Endothelial cell of hepatic sinusoid (primary cell): ENCODE measurements at regions not wholly inside any gene's neighbourhood (a gene's known extent, or its start where the extent isn't known, plus 50 kb on each side); places are given as distances from the start of the nearest gene placed in this dataset.
"Not testable (repeated sequence)": the region's sequence is repeated elsewhere in the genome, so short reads cannot be mapped to it uniquely, and the experiment has no call there.

Experiments
- in situ Hi-C: cut with HindIII; loops from 2 replicates; pipeline ENCODE4 v1.10.0; 2017; ENCODE audit warnings: low sequenced_read_pairs

- in situ Hi-C loops: no loop called here
These were observed 55.0 kb upstream of the PPP1R2C start for GRCh38 chrX:42832764-42833549.

DNA sequence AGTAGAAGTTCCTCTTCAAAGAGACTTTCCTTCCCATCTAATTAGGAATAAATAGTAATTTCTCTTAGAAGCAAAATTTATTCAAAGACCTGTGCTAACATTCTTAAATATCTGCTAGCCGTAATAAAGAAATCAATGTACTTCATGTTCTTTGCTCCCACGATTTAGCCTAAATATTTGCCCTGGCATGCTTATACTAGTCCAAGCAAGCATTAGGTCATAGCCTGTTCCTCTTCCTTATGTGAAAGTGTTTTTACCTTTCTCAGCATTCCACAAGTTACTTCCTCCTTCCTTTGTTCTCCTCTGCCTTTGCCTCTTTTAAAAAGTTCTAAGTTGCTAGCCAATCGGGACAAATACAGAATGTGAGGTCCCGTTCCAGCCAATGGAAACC, 55.6 kb upstream of the PPP1R2C start:
- in situ Hi-C loops: not testable (repeated sequence)

DNA sequence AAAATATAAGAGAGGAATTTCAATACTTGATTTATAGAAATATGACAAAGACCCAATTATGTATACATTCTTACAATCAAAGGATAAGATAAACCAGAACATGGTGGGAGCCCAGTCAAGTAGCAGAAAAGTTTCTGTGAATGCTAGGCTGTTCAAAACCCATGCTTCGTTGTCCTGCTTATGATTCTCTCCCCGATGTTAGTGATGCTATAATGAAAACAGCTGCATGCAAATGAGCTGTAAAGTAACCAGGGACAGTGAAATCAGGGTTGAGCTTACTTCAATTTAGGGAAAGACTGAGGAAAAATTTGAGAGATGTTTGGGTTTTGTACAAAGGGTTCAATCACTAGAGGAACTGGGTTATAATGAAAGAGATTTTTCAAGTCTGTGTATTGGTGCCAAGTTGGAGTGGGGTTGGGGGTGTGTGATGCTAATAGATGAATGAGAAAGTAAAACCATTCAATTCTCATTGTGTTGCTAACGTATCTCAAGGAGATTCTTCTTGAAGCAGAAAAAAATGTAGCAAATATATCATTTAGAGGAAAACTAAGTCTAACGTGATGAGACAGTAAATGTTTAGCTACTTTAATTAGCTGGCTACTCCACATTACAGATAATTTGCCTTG, 59.3 kb upstream of the PPP1R2C start:
- in situ Hi-C loops: no loop called here

DNA sequence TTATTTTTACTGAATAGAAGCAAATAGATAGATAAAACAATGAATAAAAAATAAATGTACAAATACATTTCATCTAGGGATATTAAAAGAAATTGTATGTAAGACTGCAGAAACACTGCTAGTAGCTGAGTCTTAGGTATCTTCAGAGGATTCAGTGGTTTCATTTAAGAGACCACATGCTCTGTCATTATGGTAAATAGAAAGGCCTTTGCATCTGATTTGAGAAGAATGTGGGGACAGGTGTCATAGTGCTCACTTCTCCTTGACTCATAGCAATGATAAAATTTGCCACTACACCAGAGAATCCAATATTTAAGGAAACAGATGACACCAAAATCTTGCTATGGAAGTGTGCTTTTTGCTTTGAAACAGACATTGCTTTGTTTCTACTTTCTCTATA, 59.8 kb upstream of the PPP1R2C start:
- in situ Hi-C loops: no loop called here

DNA sequence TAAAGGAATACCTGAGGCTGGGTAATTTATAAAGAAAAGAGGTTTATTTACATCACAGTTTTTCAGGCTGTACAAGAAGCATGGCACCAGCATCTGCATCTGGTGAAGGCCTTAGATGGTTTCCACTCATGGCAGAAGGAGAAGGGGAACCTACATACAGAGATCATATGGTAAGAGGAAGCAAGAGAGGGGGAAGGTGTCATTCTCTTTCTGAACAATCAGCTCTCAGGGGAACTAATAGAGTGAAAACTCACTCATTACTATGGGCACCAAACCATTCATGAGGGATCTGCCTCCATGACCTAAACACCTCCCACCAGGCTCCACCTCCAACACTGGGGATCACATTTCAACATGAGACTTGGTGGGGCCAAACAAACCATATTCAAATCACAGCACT, 61.7 kb upstream of the PPP1R2C start:
- in situ Hi-C loops: no loop called here

DNA sequence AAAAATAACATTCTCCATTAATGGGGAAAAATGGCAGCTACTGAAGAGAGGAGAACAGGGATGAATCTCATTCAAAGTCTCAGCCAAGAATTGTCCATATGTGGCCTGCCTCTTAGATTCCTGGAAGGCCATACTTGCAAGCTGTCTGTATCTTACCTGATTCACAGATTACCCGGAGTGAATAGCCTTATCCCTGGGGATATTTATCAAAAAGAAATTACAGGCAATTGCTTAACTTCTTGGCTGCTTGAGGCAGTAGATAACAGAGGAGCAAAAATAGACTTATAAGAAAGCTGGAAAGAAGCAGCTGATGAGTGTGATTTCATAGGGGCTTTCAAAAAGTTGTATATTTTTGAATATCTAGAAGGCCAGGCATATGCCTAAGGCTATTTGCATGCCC, 68.8 kb upstream of the PPP1R2C start:
- in situ Hi-C loops: no loop called here

DNA sequence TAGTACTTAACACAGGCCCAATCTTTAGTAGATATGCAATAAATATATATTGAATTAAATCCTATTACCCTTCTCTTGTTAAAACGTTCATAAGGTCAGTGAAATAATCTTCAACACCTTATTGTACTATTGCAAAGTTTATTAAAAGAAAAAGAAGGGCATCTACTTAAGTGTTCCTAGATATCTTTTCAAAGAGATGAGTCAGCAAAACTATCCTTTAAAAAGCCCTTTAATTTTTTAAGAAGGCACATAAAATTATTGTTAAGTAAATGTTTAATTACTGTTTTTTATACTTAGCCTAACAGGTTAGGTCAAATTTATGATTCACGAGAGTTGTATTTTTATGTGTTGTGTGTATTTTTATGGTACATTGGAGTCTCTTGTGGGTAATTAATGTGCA, 77.3 kb upstream of the PPP1R2C start:
- in situ Hi-C loops: no loop called here

DNA sequence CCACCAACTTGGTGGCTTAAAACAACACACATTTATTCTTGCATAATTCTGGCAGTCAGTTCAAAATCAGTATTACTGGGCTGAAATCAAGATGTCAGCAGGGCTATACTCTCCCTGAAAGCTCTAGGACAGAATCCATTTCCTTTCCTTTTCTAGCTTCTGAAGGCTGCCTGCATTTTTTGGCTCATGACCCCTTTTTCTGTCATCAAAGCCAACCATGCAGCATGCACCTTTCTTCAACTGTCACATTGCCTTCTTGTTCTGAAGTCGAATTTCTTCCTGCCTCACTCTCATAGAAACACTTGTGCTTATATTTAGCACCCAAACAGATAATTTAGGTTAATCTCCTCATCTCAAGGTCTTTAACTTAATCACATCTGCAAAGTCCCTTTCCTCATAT, 79.8 kb upstream of the PPP1R2C start:
- in situ Hi-C loops: no loop called here

DNA sequence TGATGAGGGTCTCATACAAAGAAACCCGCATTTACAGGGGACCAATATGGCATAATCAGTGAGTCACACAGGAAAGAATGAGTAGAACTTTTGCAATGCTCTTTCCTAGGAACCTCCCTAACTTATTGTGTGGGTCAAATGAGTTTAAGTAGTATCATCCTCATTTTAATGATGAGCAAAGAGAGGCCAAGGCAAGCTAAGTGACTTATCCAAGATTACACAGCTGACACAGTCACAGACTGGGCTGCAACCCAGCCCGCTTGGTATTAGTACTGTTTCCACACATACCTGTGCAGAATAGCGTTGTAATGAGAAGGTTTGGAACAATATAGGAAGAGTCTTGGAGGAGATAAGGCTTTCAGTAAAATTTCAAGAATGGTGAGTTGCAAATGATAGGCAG, 91.0 kb upstream of the PPP1R2C start:
- in situ Hi-C loops: no loop called here

DNA sequence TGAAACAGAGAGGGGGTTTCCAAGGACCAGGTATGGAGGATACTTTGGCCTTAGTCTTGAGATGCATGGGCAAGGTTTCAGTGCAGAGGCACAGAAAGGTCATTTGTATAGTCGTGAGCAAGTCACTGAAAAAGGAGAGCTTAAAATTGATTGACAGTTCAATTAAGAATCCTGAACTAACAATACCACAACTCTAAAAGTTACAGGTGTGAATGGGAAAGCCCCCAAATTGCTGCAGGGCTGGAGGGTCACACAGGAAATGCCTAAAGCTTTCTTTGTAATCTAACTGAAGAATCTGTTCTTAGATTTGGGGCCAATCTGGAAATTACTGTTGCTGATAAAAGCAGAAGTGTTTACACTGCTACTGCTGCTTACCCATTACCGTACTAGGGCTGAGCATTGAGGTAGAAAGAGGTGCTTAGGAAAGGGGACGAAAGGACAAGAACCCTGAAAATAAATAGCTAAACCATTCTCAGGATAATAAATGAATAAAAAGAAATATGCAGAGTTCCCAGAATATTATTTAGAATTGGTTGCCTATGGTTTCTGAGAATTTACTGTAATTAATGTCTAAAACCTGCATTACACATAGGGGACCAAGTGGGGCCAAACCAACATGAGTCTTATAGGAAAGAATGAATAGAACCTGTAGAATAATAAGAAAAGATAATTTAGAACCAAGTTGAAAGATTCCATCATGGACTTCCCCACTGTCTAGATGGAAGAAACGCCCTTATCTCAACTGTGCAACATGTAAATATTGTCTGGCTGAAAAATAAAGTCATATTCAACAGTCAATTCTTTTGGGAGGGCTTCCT, 91.9 kb upstream of the PPP1R2C start:
- in situ Hi-C loops: no loop called here

GRCh38 chrX:42886519-42886918, 108.6 kb upstream of the PPP1R2C start:
- in situ Hi-C loops: no loop called here

DNA sequence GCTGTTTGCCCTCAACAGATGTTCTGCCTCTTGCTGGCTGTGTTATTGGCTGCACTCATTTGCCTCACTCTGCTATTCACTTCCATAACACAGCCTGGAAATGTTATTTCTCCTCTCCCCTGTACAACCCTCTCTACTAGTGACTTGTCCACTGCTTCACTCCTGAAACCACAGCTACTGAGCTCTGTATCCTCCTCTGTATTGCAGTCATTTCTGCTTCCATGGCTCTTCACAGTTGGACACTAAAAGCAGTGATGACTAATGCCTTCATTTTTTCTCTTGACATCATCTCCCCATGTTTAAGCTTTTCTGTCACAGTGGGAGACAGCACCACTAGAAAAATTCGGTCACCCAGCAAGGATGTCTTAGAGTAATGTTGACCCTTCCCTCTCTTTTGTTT, 123.0 kb upstream of the PPP1R2C start:
- in situ Hi-C loops: no loop called here

DNA sequence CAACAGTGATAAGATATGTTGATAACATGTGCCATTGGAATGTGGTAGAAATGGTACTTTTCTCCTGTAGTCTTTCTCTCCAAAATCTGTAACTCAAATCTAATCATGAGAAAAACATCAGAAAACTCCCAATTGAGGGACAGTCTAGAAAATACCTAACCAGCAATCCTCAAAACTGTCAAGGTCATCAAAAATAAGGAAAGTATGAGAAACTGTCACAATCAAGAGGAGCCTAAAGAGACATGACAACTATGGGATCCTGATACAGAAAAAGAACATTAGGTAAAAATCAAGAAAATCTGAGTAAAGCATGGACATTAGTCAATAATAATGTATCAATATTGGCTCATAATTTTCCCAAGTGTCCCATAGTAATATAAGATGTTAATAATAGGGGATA, 124.5 kb upstream of the PPP1R2C start:
- in situ Hi-C loops: no loop called here

DNA sequence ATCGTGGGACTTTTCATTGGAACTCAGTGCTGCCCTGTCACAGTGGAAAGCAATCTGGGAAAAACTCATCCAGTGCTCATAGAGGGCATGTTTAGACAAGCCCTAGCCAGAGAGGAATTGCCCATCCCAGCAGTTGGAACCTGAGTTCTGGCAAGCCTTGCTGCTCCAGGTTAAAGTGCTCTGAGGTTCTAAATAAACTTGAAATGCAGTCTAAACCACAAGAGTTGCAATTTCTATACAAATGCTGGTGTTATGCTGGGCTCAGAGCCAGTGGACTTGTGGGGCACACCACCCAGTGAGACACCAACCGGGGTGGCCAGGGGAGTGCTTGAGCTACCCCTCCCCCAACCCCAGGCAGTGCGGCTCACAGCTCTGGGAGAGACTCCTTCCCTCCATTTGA, 142.8 kb upstream of the PPP1R2C start:
- in situ Hi-C loops: no loop called here

GRCh38 chrX:42930071-42930470, 152.1 kb upstream of the PPP1R2C start:
- in situ Hi-C loops: no loop called here

GRCh38 chrX:42930951-42931350, 153.0 kb upstream of the PPP1R2C start:
- in situ Hi-C loops: no loop called here

DNA sequence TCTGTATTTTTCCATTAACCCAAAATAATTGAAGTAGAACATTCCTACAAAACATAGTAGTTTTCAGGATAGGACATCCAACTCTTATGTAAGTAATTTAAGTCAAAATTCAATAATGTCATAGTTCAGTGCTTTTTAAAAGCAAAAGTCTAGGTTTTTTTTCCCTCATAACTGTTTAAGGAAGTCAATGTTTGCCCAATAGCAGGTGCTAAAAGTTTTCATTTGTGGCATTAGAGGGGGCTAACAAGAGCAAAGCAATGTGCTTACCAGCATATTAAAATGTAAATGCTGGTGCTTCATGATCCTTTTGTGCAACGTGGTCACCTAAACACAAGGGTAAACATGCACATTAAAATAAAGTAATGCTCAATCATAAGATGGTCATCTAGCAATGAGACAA, 155.2 kb upstream of the PPP1R2C start:
- in situ Hi-C loops: no loop called here

- in situ Hi-C loops: no loop called here
These were observed 156.2 kb upstream of the PPP1R2C start for GRCh38 chrX:42934020-42934726.

GRCh38 chrX:42941671-42942070, 163.7 kb upstream of the PPP1R2C start:
- in situ Hi-C loops: no loop called here

DNA sequence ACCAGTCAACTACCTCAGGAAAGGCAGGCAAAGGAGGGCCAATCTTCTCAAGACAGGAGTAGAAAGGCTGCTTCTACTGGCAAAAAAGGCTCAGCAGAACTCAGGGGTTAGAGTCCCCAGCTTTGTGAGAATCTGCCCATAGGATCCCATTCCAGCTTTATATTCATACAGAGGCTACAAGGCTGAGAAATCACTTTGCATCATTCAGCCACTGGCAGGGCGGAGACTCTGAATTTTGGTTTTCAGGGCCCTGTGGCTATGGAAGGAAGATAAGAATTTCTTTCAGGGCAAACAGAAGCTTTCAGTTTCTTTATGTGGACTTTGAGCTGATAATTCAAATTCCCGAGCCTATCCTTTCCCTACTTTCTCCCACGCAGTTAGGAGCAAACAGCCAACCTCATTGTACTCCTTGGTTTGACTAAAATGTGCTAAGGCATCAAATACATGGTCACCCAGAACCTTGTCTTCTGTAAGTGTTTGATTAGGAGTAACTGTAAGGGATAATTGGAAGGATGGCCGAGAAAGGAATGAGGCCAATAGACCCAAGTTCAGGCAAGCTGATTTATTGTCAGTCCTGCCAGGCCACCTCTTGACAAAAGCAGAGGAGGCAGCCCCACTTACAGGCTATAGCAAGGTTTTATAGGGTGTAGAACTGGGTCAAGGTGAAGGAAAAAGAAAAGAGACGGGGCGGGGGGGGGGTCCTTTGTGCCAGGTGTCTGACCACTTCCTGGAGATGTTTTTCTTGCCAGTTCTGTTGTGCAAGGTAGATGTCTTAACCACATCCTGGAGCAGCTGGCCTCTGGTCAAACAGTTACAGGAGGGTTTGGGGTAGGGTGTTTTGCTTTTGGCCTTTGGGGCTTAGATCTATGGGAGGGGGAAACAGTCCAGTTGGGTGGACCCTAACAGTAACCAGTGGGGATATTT, 165.3 kb upstream of the PPP1R2C start:
- in situ Hi-C loops: no loop called here
